Smooth muscle cell (in vitro differentiated cells): ENCODE measurements at regions not wholly inside any gene's neighbourhood (a gene's known extent, or its start where the extent isn't known, plus 50 kb on each side); places are given as distances from the start of the nearest gene placed in this dataset.
A peak's percentile ranks its signal among the peaks of the same experiment; 100 is the strongest.

Experiments
- DNase-seq: peaks from one replicate; lab custom pipeline; 2025; ENCODE audit not compliant: unreplicated experiment; lab: John Stamatoyannopoulos, UW
- H2AFZ ChIP-seq: fragments of 200-600 bp; sonication (generic); 2 replicates; pipeline ENCODE4 v1.6.0; 2016; ENCODE audit warnings: antibody characterized with exemption, low read depth, mild to moderate bottlenecking
- H3F3A ChIP-seq: fragments of 200-600 bp; sonication (generic); 2 replicates; pipeline ENCODE4 v1.6.0; 2017; ENCODE audit warnings: antibody characterized with exemption, low read depth
- H3K27ac ChIP-seq: fragments of 200-600 bp; sonication (generic); 2 replicates; pipeline ENCODE4 v1.5.1; 2016; ENCODE audit warnings: low read depth, mild to moderate bottlenecking
- H3K27me3 ChIP-seq: fragments of 200-600 bp; sonication (generic); 2 replicates; pipeline ENCODE4 v1.6.1; 2016; ENCODE audit warnings: low read depth, mild to moderate bottlenecking
- H3K36me3 ChIP-seq: fragments of 200-600 bp; sonication (generic); 2 replicates; pipeline ENCODE4 v1.5.1; 2016; ENCODE audit warnings: low read depth
- H3K4me1 ChIP-seq: fragments of 200-600 bp; sonication (generic); 2 replicates; pipeline ENCODE4 v1.5.1; 2016; ENCODE audit warnings: low read depth
- H3K4me2 ChIP-seq: fragments of 200-600 bp; sonication (generic); 2 replicates; pipeline ENCODE4 v1.6.0; 2016; ENCODE audit warnings: mild to moderate bottlenecking
- H3K4me3 ChIP-seq: fragments of 200-600 bp; sonication (generic); 2 replicates; pipeline ENCODE4 v1.5.1; 2016; ENCODE audit warnings: mild to moderate bottlenecking
- H3K79me2 ChIP-seq: fragments of 200-600 bp; sonication (generic); 2 replicates; pipeline ENCODE4 v1.6.0; 2016; ENCODE audit warnings: low read depth, mild to moderate bottlenecking
- H3K9ac ChIP-seq: fragments of 200-600 bp; sonication (generic); 2 replicates; pipeline ENCODE4 v1.6.0; 2016; ENCODE audit warnings: low read depth
- H3K9me3 ChIP-seq: fragments of 200-600 bp; sonication (generic); replicated peaks from 2 replicates; pipeline ENCODE4 v1.5.1; 2016; ENCODE audit warnings: low read depth
- H4K20me1 ChIP-seq: fragments of 200-600 bp; sonication (generic); 2 replicates; pipeline ENCODE4 v1.6.0; 2016; ENCODE audit warnings: low read depth
- WGBS: methylation state at CpG from one replicate; pipeline ENCODE4 v1.1.7; 2016; ENCODE audit warnings: low lambda C conversion rate; 5-methylcytosine and 5-hydroxymethylcytosine counted together
- TF ChIP-seq, protein P1 (sequence below): fragments of 200-600 bp; sonication (generic); IDR thresholded peaks from 2 replicates; pipeline ENCODE4 v1.5.1; 2017; ENCODE audit warnings: borderline replicate concordance, mild to moderate bottlenecking, antibody characterized with exemption; ENCODE audit not compliant: insufficient read depth, poor library complexity, severe bottlenecking

GRCh38 chr5:90015584-90016018 is 394.0 kb downstream of the CETN3 start:
- peak overlapping the region; percentile 79 for H3K4me2 ChIP-seq
- H3F3A ChIP-seq = peaks cover 13% of the 10 kb centered on the region
- H3K9me3 ChIP-seq = no peaks in the 10 kb centered on the region
- H4K20me1 ChIP-seq = no peaks in the 10 kb centered on the region
- 0% methylated on average over 3 of the region's 3 CpGs for WGBS
- no peak for DNase-seq
- no peaks in the 10 kb centered on the region for H3K79me2 ChIP-seq
- H3K4me1 ChIP-seq = peaks cover 17% of the 10 kb centered on the region
- peak overlapping the region; percentile 87 for H3K27ac ChIP-seq
- peak overlapping the region; percentile 29 for H3K4me3 ChIP-seq
- peak overlapping the region; percentile 45 for H3K9ac ChIP-seq
- peak overlapping the region; percentile 36 for H2AFZ ChIP-seq
- TF ChIP-seq, protein P1, sequence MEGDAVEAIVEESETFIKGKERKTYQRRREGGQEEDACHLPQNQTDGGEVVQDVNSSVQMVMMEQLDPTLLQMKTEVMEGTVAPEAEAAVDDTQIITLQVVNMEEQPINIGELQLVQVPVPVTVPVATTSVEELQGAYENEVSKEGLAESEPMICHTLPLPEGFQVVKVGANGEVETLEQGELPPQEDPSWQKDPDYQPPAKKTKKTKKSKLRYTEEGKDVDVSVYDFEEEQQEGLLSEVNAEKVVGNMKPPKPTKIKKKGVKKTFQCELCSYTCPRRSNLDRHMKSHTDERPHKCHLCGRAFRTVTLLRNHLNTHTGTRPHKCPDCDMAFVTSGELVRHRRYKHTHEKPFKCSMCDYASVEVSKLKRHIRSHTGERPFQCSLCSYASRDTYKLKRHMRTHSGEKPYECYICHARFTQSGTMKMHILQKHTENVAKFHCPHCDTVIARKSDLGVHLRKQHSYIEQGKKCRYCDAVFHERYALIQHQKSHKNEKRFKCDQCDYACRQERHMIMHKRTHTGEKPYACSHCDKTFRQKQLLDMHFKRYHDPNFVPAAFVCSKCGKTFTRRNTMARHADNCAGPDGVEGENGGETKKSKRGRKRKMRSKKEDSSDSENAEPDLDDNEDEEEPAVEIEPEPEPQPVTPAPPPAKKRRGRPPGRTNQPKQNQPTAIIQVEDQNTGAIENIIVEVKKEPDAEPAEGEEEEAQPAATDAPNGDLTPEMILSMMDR = no peak
- H3K27me3 ChIP-seq = no peaks in the 10 kb centered on the region
- no peaks in the 10 kb centered on the region for H3K36me3 ChIP-seq

- Histone ChIP-seq H3K9ac (no peak overlapping the region), H3K9me3 (no peaks in the 10 kb centered on the region), H3K4me1 (peaks cover 17% of the 10 kb centered on the region), H3K4me3 (no peak overlapping the region), H3K27ac (peak overlapping the region; percentile 87), H3K4me2 (peak overlapping the region; percentile 79), H4K20me1 (no peaks in the 10 kb centered on the region), H2AFZ (peak overlapping the region; percentile 13), H3K27me3 (no peaks in the 10 kb centered on the region), H3K36me3 (no peaks in the 10 kb centered on the region), H3K79me2 (no peaks in the 10 kb centered on the region), H3F3A (peaks cover 13% of the 10 kb centered on the region)
- TF ChIP-seq, protein P1 = no peak
- DNase-seq = no peak
Observed at GRCh38 chr5:90014420-90014819, 395.1 kb downstream of the CETN3 start.

- Histone ChIP-seq H3K27ac (no peak overlapping the region), H3K79me2 (no peaks in the 10 kb centered on the region), H3F3A (no peaks in the 10 kb centered on the region), H3K9me3 (no peaks in the 10 kb centered on the region), H3K36me3 (no peaks in the 10 kb centered on the region), H3K4me1 (no peaks in the 10 kb centered on the region), H3K4me3 (no peak overlapping the region), H2AFZ (no peak overlapping the region), H3K9ac (no peak overlapping the region), H3K4me2 (no peak overlapping the region), H3K27me3 (no peaks in the 10 kb centered on the region), H4K20me1 (no peaks in the 10 kb centered on the region)
- WGBS = 100% methylated on average over 2 of the region's 2 CpGs
- TF ChIP-seq, protein P1 = no peak
- DNase-seq = no peak
Observed at GRCh38 chr5:90000351-90000750, 409.2 kb downstream of the CETN3 start.

- H3K27me3 ChIP-seq = no peaks in the 10 kb centered on the region
- H3K9ac ChIP-seq = no peak overlapping the region
- H3F3A ChIP-seq = no peaks in the 10 kb centered on the region
- H3K27ac ChIP-seq = no peak overlapping the region
- no peak for DNase-seq
- TF ChIP-seq, protein P1 = no peak
- 45% methylated on average over 3 of the region's 3 CpGs for WGBS
- no peaks in the 10 kb centered on the region for H3K36me3 ChIP-seq
- H3K4me3 ChIP-seq = no peak overlapping the region
- H3K4me2 ChIP-seq = no peak overlapping the region
- H4K20me1 ChIP-seq = no peaks in the 10 kb centered on the region
- H2AFZ ChIP-seq = no peak overlapping the region
- no peaks in the 10 kb centered on the region for H3K79me2 ChIP-seq
- no peaks in the 10 kb centered on the region for H3K4me1 ChIP-seq
- H3K9me3 ChIP-seq = no peaks in the 10 kb centered on the region
Observed at GRCh38 chr5:89998519-89999305, 410.8 kb downstream of the CETN3 start.
